GM18870 (cell line): ENCODE measurements at regions not wholly inside any gene's neighbourhood (a gene's known extent, or its start where the extent isn't known, plus 50 kb on each side); places are given as distances from the start of the nearest gene placed in this dataset.
"Not testable (repeated sequence)": the region's sequence is repeated elsewhere in the genome, so short reads cannot be mapped to it uniquely, and the experiment has no call there.

ENCODE experiments used
- ATAC-seq: cut with Tn5 transposase; IDR thresholded peaks from one replicate; pipeline ENCODE4 v1.9.1; 2021; ENCODE audit warnings: moderate library complexity; ENCODE audit not compliant: unreplicated experiment

DNA sequence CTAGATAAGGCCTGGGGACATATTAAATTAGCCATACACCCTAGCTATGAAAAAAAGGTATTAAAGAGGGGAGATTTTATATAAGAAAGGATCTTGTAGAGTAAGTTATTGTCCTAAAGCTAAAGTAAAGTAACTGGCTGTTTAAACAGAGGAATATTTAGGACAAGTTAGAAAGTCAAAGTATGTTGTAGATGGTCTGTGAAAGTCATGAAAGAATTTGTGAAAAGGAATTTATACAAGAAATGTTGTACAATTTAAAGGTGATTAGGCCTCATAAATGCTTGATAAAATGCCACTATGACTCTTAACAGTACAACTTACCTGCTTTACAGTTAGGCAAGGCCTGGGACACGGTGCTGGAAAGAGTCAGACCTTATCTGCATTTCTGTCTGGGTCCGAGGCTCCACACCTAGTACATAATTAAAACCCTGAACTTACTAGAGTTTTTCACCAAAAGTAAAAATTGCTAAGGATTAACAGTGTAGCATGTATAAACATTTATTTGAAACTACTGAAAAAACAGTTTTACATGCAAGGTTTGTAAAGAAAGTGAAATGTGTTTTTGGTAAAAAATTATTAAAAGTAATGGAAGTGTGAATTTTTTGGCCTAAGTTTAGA is 445.3 kb upstream of the TOM1L1 start:
- no peak for ATAC-seq

DNA sequence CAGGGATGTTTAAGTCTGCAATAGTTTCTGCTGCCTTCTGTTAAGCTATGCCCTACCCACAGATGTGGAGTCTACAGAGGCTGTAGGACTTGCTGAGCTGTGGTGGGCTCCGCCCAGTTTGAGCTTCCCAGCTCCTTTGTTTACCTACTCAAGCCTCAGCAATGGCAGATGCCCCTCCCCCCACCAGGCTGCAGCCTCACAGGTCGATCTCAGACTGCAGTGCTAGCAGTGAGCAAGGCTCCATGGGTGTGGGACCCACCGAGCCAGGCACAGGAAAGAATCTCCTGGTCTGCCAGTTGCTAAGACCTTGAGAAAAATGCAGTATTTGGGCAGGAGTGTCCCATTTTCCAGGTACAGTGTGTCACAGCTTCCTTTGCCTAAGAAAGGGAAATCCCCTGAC is 435.2 kb upstream of the TOM1L1 start:
- not testable (repeated sequence) for ATAC-seq

DNA sequence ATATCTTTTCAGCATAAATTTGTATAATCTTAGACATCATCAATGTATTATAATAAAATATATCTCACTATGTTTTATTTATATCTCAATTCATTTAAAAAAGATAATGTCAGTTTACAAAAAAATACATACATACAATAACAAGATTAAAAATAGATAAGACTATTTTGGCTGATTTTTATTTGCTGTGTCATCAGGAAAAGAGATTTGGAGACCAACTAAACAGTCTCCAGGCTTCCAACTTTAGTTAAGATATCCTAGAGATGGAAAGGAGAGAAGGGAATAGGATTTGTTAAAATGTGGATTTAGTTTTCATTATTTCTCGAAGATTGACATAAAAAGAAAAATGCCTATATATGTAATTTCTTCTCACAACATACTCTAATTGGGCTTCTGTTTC is 433.8 kb upstream of the TOM1L1 start:
- ATAC-seq: no peak

DNA sequence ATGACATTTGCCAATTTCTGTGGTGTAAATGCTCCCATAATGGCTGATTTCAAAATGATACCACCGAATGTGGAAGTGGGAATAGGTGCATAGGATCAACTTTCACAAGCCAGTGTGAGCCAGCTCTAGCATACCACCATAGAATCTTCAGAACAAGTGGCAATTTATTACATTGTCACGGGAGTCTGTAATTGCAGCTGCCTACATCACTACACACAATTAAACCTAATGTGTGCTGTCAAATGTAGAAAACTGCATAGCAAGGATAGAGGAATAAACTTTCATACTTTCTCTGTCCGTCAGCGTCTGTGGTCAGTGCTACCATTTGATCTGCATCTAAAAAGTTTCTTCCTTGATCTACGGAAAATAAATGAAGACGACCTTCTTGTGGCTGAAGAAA is 417.8 kb upstream of the TOM1L1 start:
- no peak for ATAC-seq

DNA sequence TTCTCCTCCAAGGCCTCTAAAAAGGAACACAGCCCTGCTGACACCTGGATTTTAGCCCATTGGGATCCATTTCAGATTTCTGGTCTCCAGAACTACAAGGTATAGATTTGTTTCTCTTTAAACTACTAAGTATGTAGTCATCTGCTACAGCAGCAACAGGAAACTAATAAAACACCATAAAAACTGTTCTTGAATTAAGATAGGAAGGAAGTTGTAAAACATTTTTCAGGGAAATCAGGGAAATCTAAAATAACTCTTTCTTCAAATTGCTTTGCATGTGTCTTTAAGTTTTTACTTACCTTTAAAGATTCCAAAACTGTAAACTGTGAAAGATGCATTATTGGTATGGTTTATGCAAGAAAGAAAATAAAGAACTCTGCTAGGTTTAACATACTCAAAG is 407.0 kb upstream of the TOM1L1 start:
- ATAC-seq: no peak

DNA sequence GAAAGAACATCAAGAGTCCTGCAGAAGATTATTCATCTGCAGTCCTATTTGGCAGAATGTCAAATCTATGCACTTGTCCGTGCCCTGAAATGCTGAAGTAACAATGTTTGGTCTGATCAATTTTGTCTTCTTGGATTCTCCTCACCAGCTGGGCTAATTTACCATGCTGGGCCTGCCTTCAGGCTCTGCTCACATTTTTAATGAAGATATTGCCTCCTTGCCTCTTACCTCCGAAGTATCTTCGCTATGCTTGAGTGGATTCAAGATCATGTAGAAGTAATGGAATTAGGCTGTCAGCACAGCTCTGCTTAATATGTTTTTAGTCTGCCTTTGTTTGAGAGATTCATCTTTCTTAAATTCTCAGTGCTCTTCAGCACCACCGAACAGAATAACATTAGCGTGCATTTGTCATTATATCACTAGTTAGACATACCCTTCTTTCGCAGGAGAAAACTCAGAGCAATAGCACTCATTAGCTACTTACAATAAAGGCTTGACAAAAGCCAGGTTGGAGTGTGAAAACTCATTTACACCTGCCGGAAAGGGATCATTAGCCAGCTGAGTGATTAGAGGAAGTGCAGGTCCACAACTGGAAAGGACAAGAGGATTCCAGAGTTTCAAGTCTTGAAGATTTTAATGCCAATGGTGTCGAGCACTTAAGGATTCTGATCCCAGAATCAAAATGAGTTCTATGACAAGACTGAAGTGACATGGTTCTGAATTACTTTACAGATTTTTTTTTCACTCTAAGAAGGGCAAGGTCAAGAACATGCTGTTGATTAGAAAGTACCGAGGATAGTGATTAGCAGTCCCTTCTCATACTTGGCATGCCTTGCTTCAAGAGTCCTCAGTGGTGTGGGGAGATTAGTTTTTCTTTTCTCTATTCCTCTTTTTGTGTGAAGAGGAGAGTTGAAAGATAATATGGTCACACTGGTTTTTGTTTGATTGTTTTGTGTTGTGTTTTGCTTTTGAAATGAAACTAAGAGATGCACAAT is 405.6 kb upstream of the TOM1L1 start:
- ATAC-seq: no peak

DNA sequence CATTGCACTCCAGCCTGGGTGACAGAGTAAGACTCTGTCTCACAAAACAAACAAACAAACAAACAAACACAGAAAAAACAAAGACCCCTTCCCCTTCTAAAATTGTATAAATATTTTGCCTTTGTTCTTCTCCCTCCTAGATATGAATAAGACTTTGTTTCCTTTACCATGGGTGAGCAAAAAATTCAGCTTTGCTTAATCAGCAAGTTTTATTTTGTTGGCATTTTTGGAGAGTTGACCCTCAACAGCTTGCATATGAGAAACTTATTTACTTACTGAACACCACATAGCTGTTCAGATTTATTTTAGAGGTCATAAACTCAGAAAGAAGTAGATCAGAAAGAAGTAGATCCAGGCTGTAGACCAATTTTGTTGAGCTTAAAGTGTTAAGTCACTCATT is 395.2 kb upstream of the TOM1L1 start:
- no peak for ATAC-seq

DNA sequence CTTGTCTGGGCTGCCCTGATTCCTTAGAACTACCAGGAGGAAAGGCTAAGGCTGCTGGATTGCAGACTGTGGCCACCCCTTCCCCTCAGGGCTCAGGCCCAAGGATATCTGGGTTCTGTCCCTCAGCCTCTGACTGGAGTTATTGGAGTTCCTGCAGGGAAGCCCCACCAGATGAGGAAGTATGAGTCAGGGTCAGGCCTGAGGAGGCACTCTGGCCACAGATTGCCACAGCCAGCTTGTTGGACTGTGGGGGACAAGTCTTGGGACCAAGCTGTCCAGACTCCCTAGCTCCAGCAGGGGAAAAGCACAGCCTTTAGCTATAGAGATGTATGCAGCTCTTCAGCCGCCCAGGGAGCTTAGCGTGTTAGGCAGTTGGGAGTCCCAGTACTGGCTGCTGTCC is 381.9 kb upstream of the TOM1L1 start:
- ATAC-seq: no peak

DNA sequence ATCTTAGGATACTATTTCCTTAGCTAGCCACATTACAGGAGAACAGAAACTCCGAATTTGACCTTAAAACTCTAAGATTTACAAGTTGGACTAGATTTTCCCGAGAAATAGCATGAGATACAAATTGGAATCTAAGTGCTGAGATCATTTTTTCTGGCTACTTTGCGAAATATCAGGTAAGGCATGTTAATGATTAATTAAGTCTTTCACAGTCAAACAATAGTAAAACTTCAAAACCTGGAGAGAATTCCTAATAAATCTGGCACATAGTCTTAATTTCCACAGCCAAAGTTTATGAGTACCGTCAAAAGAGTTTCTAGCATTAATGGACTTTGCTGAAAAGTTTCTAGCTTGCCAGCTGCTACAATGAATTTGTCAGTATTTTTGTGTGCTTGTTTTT is 379.5 kb upstream of the TOM1L1 start:
- ATAC-seq: no peak

DNA sequence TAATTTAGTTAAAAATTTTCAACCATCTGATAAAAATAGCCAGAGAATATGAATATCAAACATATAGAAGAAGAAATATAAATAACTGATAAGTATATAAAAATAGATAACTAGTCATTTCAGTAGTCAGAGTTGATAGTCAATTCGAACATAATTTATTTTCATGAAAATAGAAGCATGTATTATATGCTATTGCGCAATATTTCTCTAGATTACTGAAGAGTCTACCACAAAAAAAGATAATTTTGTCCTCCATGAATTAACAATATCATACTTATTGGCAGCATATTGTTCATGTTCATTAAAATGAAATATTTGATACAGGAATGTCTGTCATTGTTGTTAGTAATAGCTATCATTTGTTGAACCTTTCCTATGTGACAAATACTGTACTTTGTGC is 376.2 kb upstream of the TOM1L1 start:
- ATAC-seq: no peak

DNA sequence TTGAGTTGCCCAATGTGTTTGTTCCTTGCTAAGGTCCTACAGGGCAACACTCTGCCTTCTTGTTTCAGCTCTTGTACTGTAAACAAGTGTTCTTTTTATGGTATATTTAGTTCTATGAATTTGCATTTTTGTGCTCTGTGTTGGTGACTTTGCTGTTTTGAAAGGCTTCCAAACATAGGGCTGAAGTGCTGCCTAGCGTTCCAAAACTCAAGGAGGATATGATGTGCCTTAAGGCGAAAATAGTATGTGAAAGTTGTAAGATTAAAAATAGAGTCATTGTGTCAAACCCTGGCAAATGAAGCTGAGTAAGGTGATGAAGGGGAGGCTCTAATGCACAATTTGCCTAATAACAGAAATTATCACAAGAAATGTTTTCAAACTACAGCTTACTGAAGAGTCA is 372.7 kb upstream of the TOM1L1 start:
- no peak for ATAC-seq

DNA sequence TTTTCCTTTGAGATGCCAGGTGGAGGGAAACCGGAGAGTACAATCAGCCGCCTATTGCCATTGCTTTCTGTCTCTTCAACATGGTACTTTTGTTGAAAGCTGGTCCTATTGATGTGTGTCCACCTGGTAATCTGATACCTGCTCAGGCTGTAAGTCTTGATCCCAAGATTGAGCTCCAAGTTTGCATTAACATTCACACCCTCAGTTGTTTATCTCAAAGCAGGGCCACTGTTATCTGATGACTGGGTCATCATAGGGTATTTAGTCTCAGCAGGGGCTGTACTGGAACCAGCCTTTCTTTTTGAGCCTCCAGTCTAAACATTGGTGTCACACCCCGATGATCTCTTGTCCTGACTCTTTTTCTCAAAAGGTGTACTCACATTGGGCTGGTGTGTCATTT is 370.3 kb upstream of the TOM1L1 start:
- no peak for ATAC-seq

DNA sequence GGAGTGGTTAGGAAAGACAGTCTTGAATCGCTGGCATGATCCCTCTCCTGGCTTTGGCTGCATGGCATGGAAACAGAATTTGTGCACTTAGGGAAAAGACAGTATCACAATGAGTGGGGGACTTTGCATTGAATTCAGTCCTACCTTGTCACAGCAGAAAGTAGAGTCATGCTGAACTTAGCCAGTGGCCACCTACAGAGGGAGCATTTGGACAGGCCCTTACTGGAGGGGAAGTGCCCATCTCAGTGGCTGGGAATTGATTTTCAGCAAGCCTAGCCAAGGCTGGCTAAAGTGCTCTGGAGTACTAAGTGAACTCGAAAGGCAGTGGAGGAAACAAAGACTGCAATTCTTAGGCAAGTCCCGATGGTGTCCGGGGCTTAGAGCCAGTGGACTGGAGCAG is 364.3 kb upstream of the TOM1L1 start:
- no peak for ATAC-seq

DNA sequence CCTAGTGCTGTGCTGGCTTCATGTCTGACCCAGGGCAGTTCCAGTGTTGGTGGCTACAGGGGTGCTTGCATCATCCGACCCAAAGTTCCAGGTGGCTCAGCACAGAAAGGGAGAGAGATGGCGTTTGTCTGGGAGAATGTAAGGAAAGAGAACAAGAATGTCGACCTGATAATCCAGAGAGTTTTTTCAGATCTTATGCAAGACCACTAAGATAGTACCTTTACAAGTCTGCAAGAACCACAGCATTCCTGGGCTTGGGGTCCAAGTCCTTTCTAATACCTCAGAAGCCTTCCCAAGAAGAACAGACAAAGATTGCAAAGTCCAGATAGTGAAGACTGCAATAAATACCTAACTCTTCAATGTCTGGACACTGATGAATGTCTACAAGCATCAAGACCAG is 363.0 kb upstream of the TOM1L1 start:
- ATAC-seq: no peak

DNA sequence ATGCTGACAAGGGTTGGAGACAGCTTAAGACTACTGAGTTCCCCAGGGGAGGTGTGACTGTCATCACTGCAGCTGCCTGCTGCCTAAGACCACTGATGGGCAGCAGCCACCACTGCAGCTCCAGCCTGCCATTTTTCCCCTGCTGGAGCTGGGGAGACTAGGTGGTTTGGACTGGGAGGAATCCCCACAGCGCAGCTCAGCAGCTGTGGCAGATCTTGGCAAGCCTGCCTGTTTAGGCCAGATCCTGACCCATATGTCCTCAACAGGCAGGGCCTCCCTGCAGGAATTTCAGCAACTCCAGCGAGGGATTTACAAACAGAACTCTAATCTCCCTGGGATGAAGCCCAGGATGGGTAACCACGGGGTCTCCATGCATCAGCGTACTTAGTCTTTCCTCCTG is 356.4 kb upstream of the TOM1L1 start:
- no peak for ATAC-seq

DNA sequence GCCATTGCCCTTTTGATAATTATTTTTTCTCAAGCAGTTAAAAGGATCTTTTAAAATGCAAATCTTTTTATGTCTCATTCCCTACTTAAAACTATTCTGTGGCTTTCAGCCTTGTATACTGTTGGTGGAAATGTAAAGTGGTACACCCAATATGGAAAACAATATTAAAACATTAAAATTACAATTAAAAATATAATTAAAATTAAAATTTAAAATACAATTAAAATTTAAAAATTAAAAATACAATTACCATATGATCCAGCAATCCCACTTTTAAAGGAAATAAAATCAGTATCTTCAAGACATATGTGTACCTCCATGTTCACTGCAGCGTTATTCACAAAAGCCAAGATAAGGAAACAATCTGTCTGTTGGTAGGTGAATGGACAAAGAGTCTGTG is 340.8 kb upstream of the TOM1L1 start:
- ATAC-seq: no peak

DNA sequence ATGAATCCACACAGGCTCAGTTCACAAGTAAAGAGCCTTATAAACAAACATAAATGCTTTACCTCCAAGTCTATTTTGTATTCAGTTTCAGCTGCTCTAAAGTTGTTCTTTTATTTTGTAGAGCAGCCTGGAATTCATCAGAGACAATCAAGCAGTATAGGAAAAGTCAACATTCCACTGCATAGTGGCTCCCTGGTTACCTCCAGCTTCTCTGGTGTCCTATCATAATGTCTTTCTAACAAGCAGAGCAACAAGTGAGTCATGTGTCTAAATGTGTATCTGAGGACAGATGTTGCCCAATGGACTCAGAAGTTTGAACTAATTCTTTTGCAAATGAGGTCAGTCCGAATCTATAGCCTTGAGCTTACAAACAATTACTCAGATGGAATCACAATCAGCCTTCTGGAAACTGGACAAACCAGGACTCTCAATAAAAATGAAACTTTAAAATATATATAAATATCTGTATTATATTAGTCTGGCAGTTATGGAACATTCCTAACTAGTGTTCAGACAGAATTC is 292.0 kb upstream of the TOM1L1 start:
- no peak for ATAC-seq

DNA sequence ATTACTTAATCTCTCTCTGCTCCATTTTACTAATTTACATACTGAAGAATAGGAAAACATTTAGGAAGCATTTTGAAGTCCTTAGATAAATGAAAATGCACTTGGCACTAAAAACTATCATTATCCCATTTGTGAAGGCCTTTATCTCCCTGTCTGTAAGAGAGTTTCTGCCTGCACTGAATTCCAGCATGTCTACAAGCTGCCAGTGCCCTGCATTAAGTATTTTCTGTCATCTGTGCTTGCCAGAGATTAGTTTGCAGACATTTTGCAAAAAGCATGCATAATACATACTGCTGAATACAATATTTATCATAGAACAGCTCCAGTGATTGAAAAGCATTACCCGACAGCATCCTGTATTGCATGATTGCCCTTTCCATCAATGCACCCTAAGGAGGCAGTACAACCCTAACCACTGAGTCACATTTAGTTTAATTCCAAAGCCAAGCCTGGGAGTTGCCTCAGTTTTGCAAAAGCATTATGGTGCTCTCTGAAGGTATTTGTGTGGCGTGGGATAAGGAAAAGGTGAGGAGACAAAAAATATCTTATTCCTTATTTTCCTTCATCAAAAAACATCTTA is 280.2 kb upstream of the TOM1L1 start:
- ATAC-seq: no peak

DNA sequence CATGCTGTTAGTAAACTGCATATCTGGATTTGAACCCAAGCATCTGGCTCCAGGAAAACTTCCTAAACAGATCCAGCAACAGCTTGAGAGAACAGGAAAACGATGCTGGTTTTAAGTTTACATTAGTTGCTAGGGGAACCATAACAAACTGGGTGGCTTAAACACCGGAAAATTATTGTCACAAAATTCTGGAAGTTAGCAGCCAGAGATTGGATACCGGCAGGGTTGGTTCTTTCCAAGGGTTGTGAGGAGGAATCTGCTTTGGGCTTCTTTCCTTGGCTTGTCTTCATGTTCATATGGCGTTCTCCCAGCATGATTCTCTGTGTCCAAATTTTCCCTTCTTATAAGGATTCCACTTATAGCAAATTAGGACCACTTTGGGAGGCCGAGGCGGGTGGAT is 276.9 kb upstream of the TOM1L1 start:
- ATAC-seq: no peak

DNA sequence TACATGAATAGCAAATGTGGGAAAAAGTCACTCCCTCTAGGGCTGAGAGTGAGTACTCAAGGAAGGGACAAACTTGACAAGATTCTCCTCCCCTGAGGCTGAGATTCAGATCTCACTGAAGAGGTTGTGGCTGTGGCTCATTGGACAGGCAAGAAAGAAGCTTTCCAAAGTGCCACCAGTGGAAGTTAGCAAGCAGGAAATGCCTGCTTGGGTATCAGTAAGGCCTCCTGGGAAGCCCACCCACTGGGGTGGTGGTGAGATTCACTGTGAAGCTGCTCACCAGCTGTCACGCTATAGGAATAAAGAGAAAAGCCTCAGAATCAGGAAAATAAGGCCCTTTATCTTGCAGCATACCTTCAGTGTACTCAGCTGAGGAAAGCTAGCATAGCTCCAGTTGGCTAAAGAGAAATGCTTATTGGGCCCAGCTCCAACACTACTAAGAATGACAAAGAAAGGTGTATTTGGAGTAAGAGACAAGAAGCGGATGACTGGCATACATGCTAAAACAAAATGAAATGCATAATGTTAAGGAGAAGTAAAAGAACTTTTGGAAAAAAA is 274.4 kb upstream of the TOM1L1 start:
- no peak for ATAC-seq

DNA sequence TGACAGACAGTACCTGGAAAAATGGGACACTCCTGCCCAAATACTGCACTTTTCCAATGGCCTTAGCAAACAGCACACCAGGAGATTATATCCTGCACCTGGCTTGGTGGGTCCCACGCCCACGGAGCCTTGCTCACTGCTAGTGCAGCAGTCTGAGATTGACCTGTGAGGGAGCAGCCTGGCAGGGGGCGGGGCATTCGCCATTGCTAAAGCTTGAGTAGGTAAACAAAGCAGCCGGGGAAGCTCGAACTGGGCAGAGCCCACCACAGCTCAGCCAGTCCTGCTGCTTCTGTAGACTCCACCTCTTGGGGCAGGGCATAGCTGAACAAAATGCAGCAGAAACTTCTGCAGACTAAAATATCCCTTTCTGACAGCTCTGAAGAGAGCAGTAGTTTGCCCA is 261.2 kb upstream of the TOM1L1 start:
- not testable (repeated sequence) for ATAC-seq
